Stimulated activated CD4-positive, alpha-beta T cell treated with anti-CD3 and anti-CD28 coated beads, Interleukin-2, amount 100 ng/mL, for 24 hours (primary cell): ENCODE measurements at regions not wholly inside any gene's neighbourhood (a gene's known extent, or its start where the extent isn't known, plus 50 kb on each side); places are given as distances from the start of the nearest gene placed in this dataset.
A peak's percentile ranks its signal among the peaks of the same experiment; 100 is the strongest.

Source experiments
- DNase-seq, 2 donors: peaks; one replicate each; pipeline ENCODE4 v3.0.0-alpha.2; 2020

- DNase-seq, result no peak
These were observed 317.4 kb upstream of the ZNF32 start for GRCh38 chr10:43965918-43966570.

DNA sequence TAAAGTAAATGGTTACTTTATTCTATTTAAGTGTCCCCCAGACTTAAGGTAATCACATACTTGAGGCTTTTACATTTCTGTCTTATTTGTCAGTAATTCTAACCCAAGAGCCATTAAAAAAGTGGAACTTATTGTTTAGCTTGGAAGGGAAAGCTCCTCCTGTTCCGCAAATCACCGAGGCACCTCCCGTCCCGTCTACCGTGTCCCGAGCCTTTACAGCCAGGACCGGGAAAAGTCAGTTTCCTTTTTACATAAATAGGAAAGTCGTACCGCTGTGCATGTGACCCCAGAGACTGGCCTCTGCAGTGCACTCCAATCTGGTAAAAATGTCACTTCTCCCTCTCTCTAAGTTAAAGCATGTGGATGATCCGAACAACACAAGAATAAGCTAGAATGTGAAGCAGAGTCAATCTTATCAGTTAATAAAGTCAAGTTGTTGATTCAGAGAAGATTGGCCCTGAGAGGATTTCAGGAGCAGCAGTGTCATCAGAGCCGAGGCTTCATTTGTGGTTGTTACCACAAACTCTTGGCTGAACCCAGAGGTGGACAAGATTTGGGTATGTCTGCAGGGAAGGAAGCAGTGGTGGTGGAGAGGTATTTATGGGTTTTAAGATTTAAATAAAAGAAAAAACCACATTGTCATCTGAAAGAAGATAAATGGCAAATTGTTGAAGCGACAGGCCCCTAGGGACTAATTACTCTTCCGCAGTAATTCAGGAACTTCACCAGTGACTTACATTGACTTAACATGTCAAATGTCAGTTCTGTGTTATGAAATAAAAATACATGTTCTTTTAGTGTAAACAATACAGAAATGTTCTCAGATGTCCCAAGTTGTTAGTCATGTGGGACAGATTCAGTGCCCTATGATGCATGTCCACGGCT lies 316.6 kb upstream of the ZNF32 start:
- DNase-seq, result no peak

DNA sequence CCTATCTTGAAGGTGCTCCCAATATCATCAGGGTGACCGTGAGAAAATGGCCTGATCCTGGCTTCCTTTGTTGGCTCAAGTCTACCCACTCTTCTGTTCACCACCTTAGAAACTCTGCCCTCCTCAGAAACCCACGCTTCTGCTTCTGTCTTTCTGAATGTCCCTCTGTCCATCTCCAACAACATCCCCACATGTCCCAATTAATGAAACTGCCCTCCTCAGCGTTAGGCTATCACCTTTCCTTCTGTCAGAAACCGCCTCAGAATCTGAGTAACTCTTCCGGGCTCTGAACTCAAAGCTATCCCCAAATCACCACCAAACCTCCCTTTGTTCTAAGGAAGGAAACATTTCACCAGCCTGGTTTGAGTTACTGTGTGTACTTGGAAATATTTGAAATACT lies 315.8 kb upstream of the ZNF32 start:
- DNase-seq, result no peak

DNA sequence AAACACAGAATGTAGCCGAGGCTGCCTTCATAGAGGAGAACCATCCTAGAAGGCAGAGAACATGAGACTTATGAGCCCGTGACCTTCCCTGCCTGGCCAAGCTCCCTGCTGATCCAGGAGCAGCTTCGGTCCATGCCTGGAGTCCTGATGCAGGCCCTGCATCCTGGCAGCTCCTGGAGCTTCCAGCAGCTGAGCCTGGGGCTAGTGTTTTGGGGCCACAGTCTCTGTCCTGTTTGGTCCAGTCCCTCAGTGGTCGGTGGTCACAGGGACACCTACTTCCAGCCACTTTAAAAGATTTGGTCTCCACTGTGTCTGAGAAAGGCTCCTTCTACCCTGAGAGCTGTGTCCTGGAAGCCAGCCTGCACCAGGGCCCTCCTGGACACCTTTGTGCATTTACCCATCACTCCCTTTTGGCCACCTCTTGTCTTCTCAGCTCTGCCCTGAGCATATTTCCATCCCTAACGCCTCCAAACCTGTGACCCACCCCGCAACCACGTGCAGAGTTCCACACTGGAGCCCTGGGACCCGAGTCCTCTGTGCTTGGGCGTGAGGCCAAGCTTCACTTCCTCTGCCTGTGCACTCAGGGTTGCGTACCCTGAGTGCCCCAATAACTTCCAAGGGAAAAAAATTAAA lies 315.2 kb upstream of the ZNF32 start:
- DNase-seq, result no peak

GRCh38 chr10:43963379-43963778 lies 314.7 kb upstream of the ZNF32 start:
- no peak for DNase-seq

- DNase-seq, result peak in 1 of 2 donors; percentile 1
These were observed 313.9 kb upstream of the ZNF32 start for GRCh38 chr10:43962346-43963191.

- no peak for DNase-seq
These were observed 313.1 kb upstream of the ZNF32 start for GRCh38 chr10:43961523-43962345.

GRCh38 chr10:43960981-43961380 lies 312.3 kb upstream of the ZNF32 start:
- no peak for DNase-seq

GRCh38 chr10:43960477-43960876 lies 311.8 kb upstream of the ZNF32 start:
- no peak for DNase-seq

DNA sequence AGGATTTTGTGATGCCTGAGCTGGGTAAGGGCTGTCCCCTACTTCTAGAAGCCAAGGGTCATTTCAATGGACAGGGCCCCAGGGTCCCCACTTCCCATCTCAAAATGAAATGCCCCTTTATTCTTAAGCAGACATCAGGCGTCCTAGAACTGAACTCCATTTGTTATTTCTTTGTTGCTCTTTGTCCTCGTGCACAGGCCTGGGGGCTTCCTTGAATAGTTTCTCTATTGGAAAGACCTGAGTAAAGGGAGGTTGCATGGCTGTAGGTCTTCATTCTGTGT lies 311.4 kb upstream of the ZNF32 start:
- DNase-seq, result no peak

DNA sequence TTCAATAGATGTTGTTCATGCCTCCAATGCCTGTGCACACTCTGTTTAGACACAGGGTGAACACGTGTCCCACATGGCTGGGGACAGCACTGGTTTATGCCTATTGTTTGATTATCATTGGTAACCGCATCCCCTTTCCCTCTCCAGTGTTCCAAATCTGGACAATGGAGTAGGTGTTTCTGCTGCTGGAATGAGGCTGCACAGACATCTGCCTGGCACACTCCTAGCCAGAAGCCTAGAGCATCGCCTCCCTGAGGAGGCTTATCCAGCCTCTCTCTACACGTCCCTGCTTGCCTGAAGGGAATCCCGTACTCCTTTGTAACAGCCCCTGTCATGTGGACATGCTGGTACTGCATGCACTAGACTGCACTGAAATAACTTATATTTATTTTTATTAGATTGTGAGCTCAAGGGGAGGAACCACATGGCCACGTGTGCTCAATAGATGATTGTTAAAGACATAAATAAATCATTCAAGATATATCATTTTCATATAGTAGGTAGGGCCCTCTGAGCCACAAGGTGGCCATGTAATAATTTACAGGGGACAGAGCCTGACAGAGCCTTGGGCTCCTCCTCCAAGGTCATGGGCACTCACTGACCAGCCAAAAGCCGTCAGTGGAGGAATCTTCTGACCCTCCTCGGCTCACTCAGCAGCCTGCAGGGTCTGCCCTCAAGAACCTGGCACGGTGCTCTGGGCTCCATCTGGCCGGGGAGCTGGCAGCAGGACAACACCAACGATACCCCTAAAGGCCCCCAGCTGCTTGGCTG lies 310.9 kb upstream of the ZNF32 start:
- no peak for DNase-seq

- no peak for DNase-seq
These were observed 310.3 kb upstream of the ZNF32 start for GRCh38 chr10:43958964-43959363.

DNA sequence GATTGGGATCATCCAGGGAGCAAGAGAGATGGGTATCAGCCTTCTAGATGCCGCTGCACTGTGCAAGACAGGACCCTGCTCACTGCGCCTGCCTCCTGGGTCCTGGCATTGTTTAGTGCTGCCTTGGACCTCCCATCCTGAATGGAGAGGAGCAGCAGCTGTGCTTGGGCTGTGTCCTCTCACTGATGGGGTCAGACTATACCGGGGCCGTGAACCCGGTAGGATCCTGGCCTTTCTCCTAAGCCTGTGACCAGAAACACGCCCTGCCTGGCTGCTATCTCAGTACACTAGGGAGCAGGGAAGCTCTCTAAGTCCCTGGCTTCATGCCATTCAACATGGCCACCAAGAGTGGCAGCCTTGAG lies 309.4 kb upstream of the ZNF32 start:
- no peak for DNase-seq

GRCh38 chr10:43957267-43958070 lies 308.8 kb upstream of the ZNF32 start:
- no peak for DNase-seq

DNA sequence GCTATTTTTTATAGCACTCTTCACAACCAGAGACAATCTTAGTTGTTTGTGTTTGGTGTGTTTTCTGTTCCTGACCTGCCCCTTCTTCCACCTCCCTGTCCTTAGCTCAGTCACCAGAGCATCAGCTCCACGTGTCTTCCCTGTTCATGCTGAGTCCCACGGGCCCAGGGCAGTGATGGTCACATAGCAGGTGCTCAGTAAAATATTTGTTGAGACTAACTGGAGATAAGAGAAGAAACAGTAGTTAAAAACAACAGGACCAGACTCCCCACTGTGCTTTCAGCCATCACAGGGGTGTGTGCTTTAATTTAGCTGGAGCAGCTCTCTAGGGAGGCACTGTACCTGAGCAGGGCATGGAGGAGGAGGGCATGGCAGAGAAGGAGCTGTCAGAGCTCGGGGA lies 307.3 kb upstream of the ZNF32 start:
- DNase-seq, result no peak

DNA sequence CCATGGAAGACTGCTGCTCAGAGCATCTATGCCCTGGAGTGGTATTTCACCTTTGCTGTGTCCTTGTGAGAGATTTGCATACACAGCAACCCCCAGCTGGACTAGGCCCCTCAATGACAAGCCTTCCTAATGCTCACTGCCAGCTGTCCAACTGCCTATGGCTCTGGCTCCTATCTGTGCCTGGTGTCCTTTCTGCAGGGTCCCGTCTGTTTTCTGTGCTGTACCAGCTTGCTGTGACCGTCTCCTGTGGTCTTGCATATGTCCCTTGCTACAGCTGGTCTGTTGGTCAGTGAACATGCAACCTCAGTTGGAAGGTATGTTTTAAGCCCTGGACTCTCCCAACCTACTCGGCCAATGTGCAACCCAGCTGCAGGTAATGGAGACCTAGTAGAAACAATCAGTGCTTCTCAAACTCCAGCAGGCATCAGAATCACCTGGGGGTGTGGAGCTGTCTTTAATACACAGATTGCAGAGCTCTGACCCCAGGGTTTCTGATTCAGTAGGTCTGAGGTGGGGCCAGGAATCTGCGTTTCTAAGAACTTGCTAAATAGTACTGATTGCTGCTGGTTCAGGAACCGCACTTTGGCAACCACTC lies 306.4 kb upstream of the ZNF32 start:
- no peak for DNase-seq

- no peak for DNase-seq
These were observed 305.0 kb upstream of the ZNF32 start for GRCh38 chr10:43953672-43954071.

DNA sequence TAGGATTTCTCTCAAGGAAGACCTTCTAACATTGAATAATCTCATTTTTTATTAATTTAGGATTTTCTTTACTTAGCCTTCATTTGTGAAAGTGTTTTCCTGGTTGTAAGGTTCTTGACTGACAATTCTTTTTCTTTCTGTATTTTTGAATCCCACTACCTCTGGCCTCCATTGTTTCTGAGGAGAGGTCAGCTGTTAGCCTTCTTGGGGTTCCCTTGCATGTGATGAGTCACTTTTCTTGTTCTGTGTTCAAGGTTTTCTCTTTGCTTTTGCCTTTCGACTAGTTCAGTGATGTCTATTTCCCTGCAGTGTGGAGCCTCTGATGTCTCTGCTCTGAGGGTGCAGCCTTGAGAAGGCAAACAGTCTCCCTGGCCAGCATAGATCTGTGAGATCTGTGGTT lies 304.1 kb upstream of the ZNF32 start:
- DNase-seq, result no peak

GRCh38 chr10:43949351-43949750 lies 300.7 kb upstream of the ZNF32 start:
- no peak for DNase-seq

DNA sequence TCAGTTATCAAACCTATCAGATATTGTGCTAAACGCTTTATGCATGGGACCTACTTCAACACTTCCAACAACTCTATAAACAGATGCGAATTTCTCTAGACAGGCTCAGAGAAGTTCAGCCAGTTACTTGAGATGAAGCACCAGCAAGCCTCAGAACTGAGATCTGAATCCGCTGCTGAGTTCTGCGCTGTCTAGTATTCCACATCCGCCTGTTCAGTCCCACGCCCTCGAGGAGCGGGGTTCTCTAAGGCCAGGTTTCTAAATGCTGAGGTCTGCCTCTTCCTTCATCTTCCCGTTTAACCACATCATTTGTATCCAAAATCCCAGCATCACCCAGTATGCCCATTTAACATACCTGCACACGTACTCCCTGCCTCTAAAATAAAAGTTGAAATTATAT lies 297.8 kb upstream of the ZNF32 start:
- no peak for DNase-seq
